Choroid plexus epithelial cell (primary cell): ENCODE measurements at regions not wholly inside any gene's neighbourhood (a gene's known extent, or its start where the extent isn't known, plus 50 kb on each side); places are given as distances from the start of the nearest gene placed in this dataset.

Experiments
- DNase-seq: peaks from one replicate; pipeline ENCODE4 v3.0.0-alpha.2; 2010; ENCODE audit warnings: low read depth
- H3K4me3 ChIP-seq: 2 replicates; pipeline ENCODE4 v1.5.1; 2011; ENCODE audit warnings: low read depth, mild to moderate bottlenecking, control low read depth, low read length, moderate library complexity
- TF ChIP-seq, protein P1 (sequence below): conservative IDR thresholded peaks from 2 replicates; pipeline ENCODE4 v1.5.1; 2011; ENCODE audit warnings: low read depth, mild to moderate bottlenecking, control low read depth, inconsistent platforms, low read length, moderate library complexity

DNA sequence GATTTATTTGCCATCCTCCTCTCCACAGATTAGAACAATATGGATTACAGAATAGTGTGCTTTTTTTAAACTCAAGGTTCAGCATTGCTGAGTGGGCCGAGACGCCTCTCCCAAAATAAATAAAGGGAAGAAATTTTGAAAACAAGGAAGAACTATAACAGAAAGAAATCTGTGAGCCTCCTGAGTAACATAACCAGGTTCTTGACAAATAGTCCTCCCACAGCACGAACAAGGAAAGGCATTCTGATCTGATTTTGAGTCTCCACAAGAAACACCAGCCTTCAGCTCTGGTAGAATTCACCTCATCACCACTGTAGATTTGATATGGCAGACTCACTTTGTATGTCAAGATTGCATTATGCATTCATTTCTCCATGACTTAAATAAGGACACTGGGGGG lies 173.6 kb downstream of the HHIP start:
- H3K4me3 ChIP-seq, result no peak overlapping the region
- DNase-seq, result peak; percentile 1
- TF ChIP-seq, protein P1, sequence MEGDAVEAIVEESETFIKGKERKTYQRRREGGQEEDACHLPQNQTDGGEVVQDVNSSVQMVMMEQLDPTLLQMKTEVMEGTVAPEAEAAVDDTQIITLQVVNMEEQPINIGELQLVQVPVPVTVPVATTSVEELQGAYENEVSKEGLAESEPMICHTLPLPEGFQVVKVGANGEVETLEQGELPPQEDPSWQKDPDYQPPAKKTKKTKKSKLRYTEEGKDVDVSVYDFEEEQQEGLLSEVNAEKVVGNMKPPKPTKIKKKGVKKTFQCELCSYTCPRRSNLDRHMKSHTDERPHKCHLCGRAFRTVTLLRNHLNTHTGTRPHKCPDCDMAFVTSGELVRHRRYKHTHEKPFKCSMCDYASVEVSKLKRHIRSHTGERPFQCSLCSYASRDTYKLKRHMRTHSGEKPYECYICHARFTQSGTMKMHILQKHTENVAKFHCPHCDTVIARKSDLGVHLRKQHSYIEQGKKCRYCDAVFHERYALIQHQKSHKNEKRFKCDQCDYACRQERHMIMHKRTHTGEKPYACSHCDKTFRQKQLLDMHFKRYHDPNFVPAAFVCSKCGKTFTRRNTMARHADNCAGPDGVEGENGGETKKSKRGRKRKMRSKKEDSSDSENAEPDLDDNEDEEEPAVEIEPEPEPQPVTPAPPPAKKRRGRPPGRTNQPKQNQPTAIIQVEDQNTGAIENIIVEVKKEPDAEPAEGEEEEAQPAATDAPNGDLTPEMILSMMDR, result no peak

DNA sequence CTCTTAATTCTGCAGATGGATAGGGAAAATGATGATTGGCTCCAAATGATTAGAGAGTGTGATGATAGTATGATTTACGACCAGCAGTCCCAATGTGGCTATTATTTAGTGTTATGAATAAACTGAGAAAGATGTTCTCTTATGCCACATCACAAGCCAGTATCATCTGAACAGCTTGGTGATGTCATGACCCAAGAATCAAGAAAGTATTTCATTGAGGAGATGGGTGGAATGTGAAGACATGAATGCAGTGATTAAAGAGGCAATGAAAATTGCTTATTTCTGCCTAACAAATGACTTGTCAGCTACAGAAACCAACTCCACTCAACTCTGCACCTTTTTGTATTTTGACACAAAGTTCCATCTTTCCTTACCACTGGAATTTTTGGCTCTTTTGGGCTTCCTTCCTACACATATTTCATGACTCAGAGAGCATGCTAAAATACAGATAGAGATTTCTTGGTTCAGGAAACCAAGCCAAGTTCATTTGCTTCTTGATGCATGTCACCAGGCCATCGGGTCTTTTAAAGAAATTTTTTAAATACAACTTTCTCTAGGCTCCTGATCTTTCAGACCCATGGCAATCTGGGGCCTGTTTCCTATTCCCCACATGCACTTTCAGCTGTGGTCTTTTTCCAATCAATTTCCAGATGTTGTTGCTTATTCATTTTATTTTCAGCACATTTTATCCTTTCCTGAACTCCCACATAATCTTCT lies 174.2 kb downstream of the HHIP start:
- no peak overlapping the region for H3K4me3 ChIP-seq
- peak; percentile 76 for DNase-seq
- TF ChIP-seq, protein P1, result no peak

DNA sequence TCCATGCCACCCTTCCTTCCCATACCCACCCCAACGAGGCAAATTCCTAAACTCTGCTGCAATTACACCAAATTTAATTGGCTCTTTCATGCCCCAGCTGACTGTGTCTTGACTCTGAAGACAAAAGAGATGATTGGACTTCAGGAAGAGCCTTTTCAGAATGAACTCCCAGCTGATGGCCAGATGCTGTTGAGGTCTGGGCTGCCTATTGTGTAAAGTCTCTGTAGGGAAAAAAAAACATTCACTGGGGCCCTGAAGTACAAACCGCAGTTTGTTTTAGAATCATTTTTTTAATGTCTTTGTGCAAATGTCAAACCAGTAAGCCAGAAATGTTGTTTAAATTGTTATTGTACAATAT lies 174.8 kb downstream of the HHIP start:
- TF ChIP-seq, protein P1, result no peak
- DNase-seq, result peak; percentile 94
- H3K4me3 ChIP-seq, result no peak overlapping the region

DNA sequence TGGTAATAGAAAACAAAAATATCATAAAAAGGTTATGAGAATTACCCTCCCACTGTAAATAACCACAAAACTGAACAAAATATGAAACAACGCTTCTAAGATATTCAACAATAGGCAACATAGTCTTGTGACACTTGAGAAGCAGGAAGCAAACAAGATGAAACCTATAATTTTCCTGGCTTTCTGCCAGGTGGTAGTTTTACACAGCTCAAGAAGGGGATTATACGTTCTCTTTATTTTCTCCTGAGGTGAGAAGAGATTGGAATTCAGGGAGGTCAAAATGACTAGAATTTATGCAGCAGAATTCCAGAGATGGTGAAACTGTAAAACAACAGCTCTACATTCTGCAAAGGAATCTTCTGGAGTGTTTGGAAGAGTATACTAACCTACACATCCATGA lies 186.0 kb downstream of the HHIP start:
- peak; percentile 47 for DNase-seq
- TF ChIP-seq, protein P1, result no peak
- no peak overlapping the region for H3K4me3 ChIP-seq

DNA sequence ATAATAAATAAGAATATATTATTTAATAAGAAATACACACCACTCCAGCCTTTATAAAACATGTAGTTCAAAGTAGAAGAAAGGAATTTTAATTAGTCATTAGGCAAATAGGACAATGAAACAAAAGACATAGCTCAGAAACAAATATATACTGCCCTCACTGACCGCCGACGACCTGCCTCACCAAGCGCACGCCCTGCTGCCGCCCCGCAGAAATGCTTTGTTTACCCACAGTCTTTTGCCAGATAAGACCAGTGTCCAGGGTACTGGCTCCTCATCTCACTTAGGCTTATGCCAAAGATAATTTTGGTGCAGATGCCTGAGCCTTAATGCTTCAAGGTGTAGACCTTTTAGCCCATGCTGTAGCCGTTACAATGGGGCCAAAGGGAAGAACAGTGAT lies 199.5 kb downstream of the HHIP start:
- no peak overlapping the region for H3K4me3 ChIP-seq
- DNase-seq, result no peak
- TF ChIP-seq, protein P1, result no peak

DNA sequence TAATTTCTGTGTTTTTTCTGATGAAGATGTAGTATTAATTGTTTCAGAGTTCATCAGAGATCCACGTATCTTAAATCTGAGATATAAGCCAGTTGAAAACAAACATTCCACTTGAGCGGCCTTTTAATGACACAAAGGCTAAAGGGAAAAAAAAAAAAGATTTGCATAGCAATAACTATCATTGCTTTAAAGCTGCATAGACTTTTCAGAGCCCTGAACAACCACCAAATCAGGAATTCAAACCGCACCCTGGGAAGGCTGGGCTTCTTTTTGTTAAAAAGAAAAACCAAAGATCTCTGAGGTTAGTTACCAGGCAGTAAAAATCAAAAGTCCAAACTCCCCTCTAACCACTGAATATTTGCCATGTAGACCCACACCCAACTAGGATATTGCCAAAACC lies 206.0 kb downstream of the HHIP start:
- no peak overlapping the region for H3K4me3 ChIP-seq
- TF ChIP-seq, protein P1, result no peak
- DNase-seq, result no peak

DNA sequence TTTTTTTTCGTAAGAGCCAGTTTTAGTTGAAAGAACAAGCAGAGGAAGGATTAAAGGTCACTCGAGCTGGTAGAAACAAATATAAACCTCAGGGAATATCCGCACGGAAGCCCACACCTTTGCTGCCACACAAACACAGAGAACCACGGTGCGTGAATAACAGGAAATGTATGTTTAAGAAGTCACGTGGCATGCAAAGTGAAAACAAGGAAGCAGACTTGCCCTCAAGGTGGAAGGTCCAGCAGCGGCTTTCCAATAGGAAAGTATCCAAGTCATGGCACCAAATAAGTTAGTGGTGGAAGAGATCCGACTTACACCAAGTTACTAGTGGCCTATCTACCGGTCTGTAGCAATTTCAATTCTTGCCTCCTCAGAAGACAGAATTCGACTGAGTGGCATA lies 215.5 kb downstream of the HHIP start:
- no peak overlapping the region for H3K4me3 ChIP-seq
- no peak for DNase-seq
- TF ChIP-seq, protein P1, result no peak
